Effector memory CD4-positive, alpha-beta T cell (primary cell): ENCODE measurements at regions not wholly inside any gene's neighbourhood (a gene's known extent, or its start where the extent isn't known, plus 50 kb on each side); places are given as distances from the start of the nearest gene placed in this dataset.

Experiments used
- DNase-seq, 3 donors: peaks; one replicate each; pipeline ENCODE4 v3.0.0-alpha.2; 2020
- H3K27ac ChIP-seq: 2 replicates; pipeline ENCODE4 v1.7.0; 2013; ENCODE audit warnings: mild to moderate bottlenecking, low read length, moderate library complexity; ENCODE audit not compliant: insufficient read depth, poor library complexity, severe bottlenecking
- H3K27me3 ChIP-seq: replicated peaks from 2 replicates; pipeline ENCODE4 v1.7.0; 2013; ENCODE audit warnings: mild to moderate bottlenecking, low read length; ENCODE audit not compliant: insufficient read depth, control insufficient read depth, poor library complexity, severe bottlenecking
- H3K36me3 ChIP-seq: 2 replicates; pipeline ENCODE4 v1.7.0; 2013; ENCODE audit warnings: mild to moderate bottlenecking, low read length, moderate library complexity; ENCODE audit not compliant: control insufficient read depth, insufficient read depth
- H3K4me1 ChIP-seq: 2 replicates; pipeline ENCODE4 v1.7.0; 2013; ENCODE audit warnings: low read length, mild to moderate bottlenecking; ENCODE audit not compliant: control insufficient read depth, insufficient read depth, poor library complexity, severe bottlenecking
- H3K4me3 ChIP-seq: 2 replicates; pipeline ENCODE4 v1.7.0; 2013; ENCODE audit warnings: low read length, low read depth, mild to moderate bottlenecking; ENCODE audit not compliant: insufficient read depth, poor library complexity, severe bottlenecking
- H3K9me3 ChIP-seq: 2 replicates; pipeline ENCODE4 v1.7.0; 2013; ENCODE audit warnings: mild to moderate bottlenecking, low read length, moderate library complexity; ENCODE audit not compliant: control insufficient read depth

DNA sequence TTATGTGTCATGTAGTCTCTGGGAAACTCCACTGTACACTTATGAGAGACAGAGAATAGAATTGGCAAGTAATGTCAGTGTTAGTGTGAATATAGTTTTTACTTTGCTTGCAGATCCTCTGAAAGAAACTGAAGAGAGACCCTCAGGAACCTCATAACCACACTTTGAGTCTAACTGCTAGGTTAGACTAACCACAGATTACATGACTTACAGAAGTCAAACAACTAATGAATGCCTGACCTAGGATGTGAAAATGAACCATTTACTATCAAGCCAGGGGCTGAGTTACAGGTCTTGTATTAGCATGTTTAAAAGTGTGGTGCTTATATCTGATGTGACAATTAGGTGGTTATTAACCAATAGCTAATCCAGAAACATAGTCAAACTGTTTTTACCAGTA lies 280.4 kb upstream of the LRATD1 start:
- H3K4me3 ChIP-seq, result no peak overlapping the region
- H3K4me1 ChIP-seq, result no peaks in the 10 kb centered on the region
- H3K27ac ChIP-seq, result no peak overlapping the region
- no peaks in the 10 kb centered on the region for H3K27me3 ChIP-seq
- no peak for DNase-seq
- no peaks in the 10 kb centered on the region for H3K9me3 ChIP-seq
- no peaks in the 10 kb centered on the region for H3K36me3 ChIP-seq

- H3K4me3 ChIP-seq, result no peak overlapping the region
Observed at GRCh38 chr2:14354231-14354630, 278.3 kb upstream of the LRATD1 start.

GRCh38 chr2:14355102-14355501 lies 277.4 kb upstream of the LRATD1 start:
- Histone ChIP-seq H3K9me3 (no peaks in the 10 kb centered on the region), H3K4me3 (no peak overlapping the region), H3K27me3 (no peaks in the 10 kb centered on the region), H3K27ac (no peak overlapping the region), H3K4me1 (no peaks in the 10 kb centered on the region), H3K36me3 (no peaks in the 10 kb centered on the region)
- no peak for DNase-seq

More at GRCh38 chr2:14354231-14354630, 278.3 kb upstream of the LRATD1 start:
- no peaks in the 10 kb centered on the region for H3K27me3 ChIP-seq
- H3K9me3 ChIP-seq, result no peaks in the 10 kb centered on the region
- H3K27ac ChIP-seq, result no peak overlapping the region
- no peaks in the 10 kb centered on the region for H3K4me1 ChIP-seq
- H3K36me3 ChIP-seq, result no peaks in the 10 kb centered on the region
- DNase-seq, result no peak

DNA sequence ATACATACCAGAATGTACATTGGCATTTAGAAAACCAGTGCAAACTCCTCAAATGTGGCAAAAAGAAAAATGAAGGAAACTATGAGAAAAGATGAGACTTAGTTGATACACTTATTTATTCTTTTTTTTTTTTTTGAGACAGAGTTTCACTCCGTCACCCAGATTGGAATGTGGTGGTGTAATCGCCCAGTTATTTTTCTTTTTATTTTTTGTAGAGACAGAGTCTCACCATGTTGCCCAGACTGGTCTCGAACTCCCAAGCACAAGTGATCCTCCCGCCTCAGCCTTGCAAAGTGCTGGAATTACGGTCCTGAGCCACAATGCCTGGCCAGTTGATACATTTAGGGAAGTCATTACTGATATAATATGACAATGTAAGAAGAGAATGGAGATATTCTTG lies 274.2 kb upstream of the LRATD1 start:
- Histone ChIP-seq H3K4me3 (no peak overlapping the region), H3K36me3 (no peaks in the 10 kb centered on the region), H3K27me3 (no peaks in the 10 kb centered on the region), H3K4me1 (no peaks in the 10 kb centered on the region), H3K27ac (no peak overlapping the region), H3K9me3 (no peaks in the 10 kb centered on the region)
- DNase-seq, result no peak

GRCh38 chr2:14358774-14359173 lies 273.7 kb upstream of the LRATD1 start:
- H3K36me3 ChIP-seq, result no peaks in the 10 kb centered on the region
- H3K9me3 ChIP-seq, result no peaks in the 10 kb centered on the region
- DNase-seq, result no peak
- no peaks in the 10 kb centered on the region for H3K27me3 ChIP-seq
- no peak overlapping the region for H3K4me3 ChIP-seq
- no peaks in the 10 kb centered on the region for H3K4me1 ChIP-seq
- no peak overlapping the region for H3K27ac ChIP-seq

DNA sequence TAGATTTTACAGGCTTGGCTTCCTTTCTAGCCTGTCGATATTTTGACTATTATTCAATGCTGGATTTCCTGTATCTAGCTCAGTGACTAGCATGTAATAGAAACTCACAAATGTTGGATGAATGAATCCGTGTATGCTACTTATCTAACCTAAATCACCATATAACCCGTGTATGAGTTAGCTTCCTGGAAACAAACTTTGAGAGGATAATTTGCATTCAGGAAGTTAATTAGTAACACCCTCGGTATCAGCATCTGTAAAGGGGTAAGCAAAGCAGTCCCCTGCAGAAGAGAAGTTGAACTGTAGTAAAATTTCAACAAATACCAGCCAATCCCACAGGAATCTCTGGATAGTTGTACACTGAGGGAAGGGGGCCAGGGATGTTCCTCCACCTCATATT lies 269.4 kb upstream of the LRATD1 start:
- H3K4me3 ChIP-seq, result no peak overlapping the region
- H3K27me3 ChIP-seq, result no peaks in the 10 kb centered on the region
- no peaks in the 10 kb centered on the region for H3K36me3 ChIP-seq
- H3K4me1 ChIP-seq, result no peaks in the 10 kb centered on the region
- no peak for DNase-seq
- H3K27ac ChIP-seq, result no peak overlapping the region
- H3K9me3 ChIP-seq, result no peaks in the 10 kb centered on the region

- Histone ChIP-seq H3K36me3 (no peaks in the 10 kb centered on the region), H3K4me1 (no peaks in the 10 kb centered on the region), H3K27me3 (no peaks in the 10 kb centered on the region), H3K9me3 (no peaks in the 10 kb centered on the region), H3K4me3 (no peak overlapping the region), H3K27ac (no peak overlapping the region)
- no peak for DNase-seq
Observed at GRCh38 chr2:14363976-14364375, 268.5 kb upstream of the LRATD1 start.

DNA sequence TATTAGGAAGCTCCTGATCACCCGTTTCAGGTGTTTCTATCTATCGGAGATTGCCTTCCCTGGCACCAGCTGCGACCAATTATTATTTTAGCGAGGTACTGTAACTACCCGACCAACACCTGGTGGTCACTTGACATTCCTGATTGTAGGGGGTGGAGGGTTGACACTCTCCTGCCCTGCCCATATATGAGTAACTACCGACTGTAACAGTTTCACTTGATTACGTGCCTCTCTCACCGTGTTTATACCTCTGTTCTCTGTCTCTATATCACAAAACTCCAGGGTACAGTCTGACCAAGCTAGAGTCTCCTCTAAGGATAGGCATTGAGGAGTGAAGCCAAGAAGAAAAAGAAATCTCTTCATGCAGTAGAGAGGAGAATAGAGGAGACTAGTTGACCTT lies 268.0 kb upstream of the LRATD1 start:
- H3K4me3 ChIP-seq, result no peak overlapping the region
- H3K9me3 ChIP-seq, result no peaks in the 10 kb centered on the region
- DNase-seq, result no peak
- H3K4me1 ChIP-seq, result no peaks in the 10 kb centered on the region
- H3K27ac ChIP-seq, result no peak overlapping the region
- no peaks in the 10 kb centered on the region for H3K36me3 ChIP-seq
- no peaks in the 10 kb centered on the region for H3K27me3 ChIP-seq

- Histone ChIP-seq H3K36me3 (no peaks in the 10 kb centered on the region), H3K27ac (no peak overlapping the region), H3K4me1 (no peaks in the 10 kb centered on the region), H3K27me3 (no peaks in the 10 kb centered on the region), H3K4me3 (no peak overlapping the region), H3K9me3 (no peaks in the 10 kb centered on the region)
- DNase-seq, result no peak
Observed at GRCh38 chr2:14385043-14385442, 247.5 kb upstream of the LRATD1 start.

GRCh38 chr2:14387332-14387731 lies 245.2 kb upstream of the LRATD1 start:
- H3K9me3 ChIP-seq, result no peaks in the 10 kb centered on the region
- no peaks in the 10 kb centered on the region for H3K4me1 ChIP-seq
- DNase-seq, result no peak
- no peaks in the 10 kb centered on the region for H3K36me3 ChIP-seq
- H3K27me3 ChIP-seq, result no peaks in the 10 kb centered on the region
- no peak overlapping the region for H3K4me3 ChIP-seq
- no peak overlapping the region for H3K27ac ChIP-seq

DNA sequence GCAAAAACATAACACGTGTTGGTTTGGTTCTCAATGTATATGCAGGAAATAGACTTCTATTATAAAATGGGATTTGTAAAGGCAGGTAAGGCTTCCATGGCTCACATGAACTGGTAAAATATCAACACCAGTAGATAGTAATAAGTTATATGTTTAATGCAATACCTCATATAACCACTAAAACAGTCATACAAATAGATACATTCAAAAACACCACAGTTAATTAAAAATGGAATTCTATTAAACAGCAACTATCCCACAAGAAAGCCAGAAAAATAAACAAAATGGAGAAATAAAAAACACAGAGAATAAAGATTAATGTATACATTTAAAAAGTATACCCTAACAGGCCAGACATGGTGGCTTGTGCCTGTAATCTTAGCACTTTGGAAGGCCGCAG lies 243.8 kb upstream of the LRATD1 start:
- DNase-seq, result no peak
- Histone ChIP-seq H3K4me1 (no peaks in the 10 kb centered on the region), H3K36me3 (no peaks in the 10 kb centered on the region), H3K9me3 (no peaks in the 10 kb centered on the region), H3K4me3 (no peak overlapping the region), H3K27ac (no peak overlapping the region), H3K27me3 (no peaks in the 10 kb centered on the region)
